Osteoblast (primary cell): ENCODE measurements at regions not wholly inside any gene's neighbourhood (a gene's known extent, or its start where the extent isn't known, plus 50 kb on each side); places are given as distances from the start of the nearest gene placed in this dataset.

Experiments
- DNase-seq: peaks from one replicate; pipeline ENCODE4 v3.0.0; 2011; ENCODE audit warnings: low spot score, mixed read lengths; ENCODE audit not compliant: insufficient read length; ENCODE audit errors: missing footprints
- H2AFZ ChIP-seq: 2 replicates; pipeline ENCODE4 v1.6.0; 2011; ENCODE audit warnings: mild to moderate bottlenecking, low read length
- H3K27ac ChIP-seq: 2 replicates; pipeline ENCODE4 v1.5.1; 2011; ENCODE audit warnings: mild to moderate bottlenecking, low read depth, low read length, moderate library complexity
- H3K27me3 ChIP-seq: 2 replicates; pipeline ENCODE4 v1.6.0; 2012; ENCODE audit warnings: mild to moderate bottlenecking, control low read depth, inconsistent platforms, low read length, moderate library complexity; ENCODE audit not compliant: insufficient read depth
- H3K36me3 ChIP-seq: 2 replicates; pipeline ENCODE4 v1.5.1; 2011; ENCODE audit warnings: mild to moderate bottlenecking, low read length, control low read depth, moderate library complexity; ENCODE audit not compliant: insufficient read depth
- H3K4me1 ChIP-seq: 2 replicates; pipeline ENCODE4 v1.5.1; 2011; ENCODE audit warnings: mild to moderate bottlenecking, low read length, control low read depth, moderate library complexity; ENCODE audit not compliant: insufficient read depth
- H3K4me2 ChIP-seq: 2 replicates; pipeline ENCODE4 v1.6.0; 2011; ENCODE audit warnings: mild to moderate bottlenecking, low read length; ENCODE audit not compliant: insufficient read depth
- H3K4me3 ChIP-seq: fragments of 200-600 bp; sonication (generic); 3 replicates; pipeline ENCODE4 v1.5.1; 2012; ENCODE audit warnings: mild to moderate bottlenecking, low read length, inconsistent platforms; ENCODE audit not compliant: insufficient read depth
- H3K79me2 ChIP-seq: 2 replicates; pipeline ENCODE4 v1.6.0; 2012; ENCODE audit warnings: mild to moderate bottlenecking, low read length, control low read depth, inconsistent platforms; ENCODE audit not compliant: insufficient read depth
- H3K9me3 ChIP-seq: 2 replicates; pipeline ENCODE4 v1.5.1; 2011; ENCODE audit warnings: low read depth, low read length, control low read depth
- H4K20me1 ChIP-seq: 2 replicates; pipeline ENCODE4 v1.6.0; 2012; ENCODE audit warnings: mild to moderate bottlenecking, low read length, control low read depth; ENCODE audit not compliant: insufficient read depth
- CTCF ChIP-seq: IDR thresholded peaks from 2 replicates; pipeline ENCODE4 v1.5.1; 2011; ENCODE audit warnings: mild to moderate bottlenecking, low read depth, low read length, moderate library complexity; ENCODE audit errors: extremely low read depth

- no peaks in the 10 kb centered on the region for H4K20me1 ChIP-seq
- H3K79me2 ChIP-seq = no peaks in the 10 kb centered on the region
- H3K9me3 ChIP-seq = no peaks in the 10 kb centered on the region
- no peak overlapping the region for H2AFZ ChIP-seq
- peaks cover 7% of the 10 kb centered on the region for H3K27me3 ChIP-seq
- DNase-seq = no peak
- H3K4me2 ChIP-seq = no peak overlapping the region
- no peak overlapping the region for H3K27ac ChIP-seq
- H3K4me3 ChIP-seq = no peak overlapping the region
- no peaks in the 10 kb centered on the region for H3K36me3 ChIP-seq
- no peaks in the 10 kb centered on the region for H3K4me1 ChIP-seq
- TF ChIP-seq CTCF = no peak
Observed at GRCh38 chr2:45299361-45299760, 290.1 kb upstream of the SIX2 start.

GRCh38 chr2:45293182-45293581, 283.9 kb upstream of the SIX2 start:
- H3K4me1 ChIP-seq = peaks cover 15% of the 10 kb centered on the region

GRCh38 chr2:45291296-45291701, 282.0 kb upstream of the SIX2 start:
- H3K36me3 ChIP-seq = no peaks in the 10 kb centered on the region
- peak overlapping the region; percentile 65 for H3K27ac ChIP-seq
- DNase-seq = peak; percentile 74
- H3K79me2 ChIP-seq = no peaks in the 10 kb centered on the region
- TF ChIP-seq CTCF = no peak
- H3K4me1 ChIP-seq = peaks cover 15% of the 10 kb centered on the region
- no peaks in the 10 kb centered on the region for H3K9me3 ChIP-seq
- H4K20me1 ChIP-seq = no peaks in the 10 kb centered on the region
- H3K4me2 ChIP-seq = peak overlapping the region; percentile 9
- no peak overlapping the region for H3K4me3 ChIP-seq
- H3K27me3 ChIP-seq = no peaks in the 10 kb centered on the region
- no peak overlapping the region for H2AFZ ChIP-seq

More at GRCh38 chr2:45293182-45293581, 283.9 kb upstream of the SIX2 start:
- Histone ChIP-seq H3K4me3 (no peak overlapping the region), H3K4me2 (no peak overlapping the region), H3K36me3 (no peaks in the 10 kb centered on the region), H3K79me2 (no peaks in the 10 kb centered on the region), H3K27me3 (no peaks in the 10 kb centered on the region), H3K27ac (peak overlapping the region; percentile 33), H3K9me3 (no peaks in the 10 kb centered on the region), H4K20me1 (no peaks in the 10 kb centered on the region), H2AFZ (peak overlapping the region; percentile 33)
- no peak for TF ChIP-seq CTCF
- no peak for DNase-seq

GRCh38 chr2:45289997-45290709, 280.9 kb upstream of the SIX2 start:
- Histone ChIP-seq H3K36me3 (no peaks in the 10 kb centered on the region), H3K4me3 (no peak overlapping the region), H3K4me2 (no peak overlapping the region), H3K9me3 (no peaks in the 10 kb centered on the region), H3K79me2 (no peaks in the 10 kb centered on the region), H3K27me3 (no peaks in the 10 kb centered on the region), H4K20me1 (no peaks in the 10 kb centered on the region), H3K4me1 (peaks cover 27% of the 10 kb centered on the region), H3K27ac (no peak overlapping the region), H2AFZ (peak overlapping the region; percentile 11)
- no peak for DNase-seq
- no peak for TF ChIP-seq CTCF
